Heart left ventricle (tissue), 16 donors: ENCODE measurements at regions not wholly inside any gene's neighbourhood (a gene's known extent, or its start where the extent isn't known, plus 50 kb on each side); places are given as distances from the start of the nearest gene placed in this dataset.

Experiments used
- ATAC-seq, 4 donors: fragments of 200-7000 bp; cut with Tn5 transposase; one replicate each; pipeline ENCODE4 v1.9.1; 2020 to 2022; ENCODE audit warnings: moderate library complexity in 4 of 4, mild to moderate bottlenecking in 3 of 4, moderate number of reproducible peaks in 1 of 4
- DNase-seq, 5 donors: peaks; one replicate each; pipeline ENCODE4 v3.0.0-alpha.2; 2020
- H3K27ac ChIP-seq, 12 donors: fragments of 200-600 bp; sonication (generic) in 4 of 12; one replicate each; pipeline versions ENCODE4 v1.5.0 to v1.8.0; 2016 to 2022; ENCODE audit warnings: mild to moderate bottlenecking in 2 of 12
- H3K27me3 ChIP-seq, 9 donors: fragments of 200-600 bp; sonication (generic) in 2 of 9; one replicate each; pipeline versions ENCODE4 v1.5.1 to v1.8.0; 2016 to 2022; ENCODE audit warnings: mild to moderate bottlenecking in 3 of 9
- H3K36me3 ChIP-seq, 9 donors: fragments of 200-600 bp; sonication (generic) in 2 of 9; one replicate each; pipeline versions ENCODE4 v1.5.0 to v1.8.0; 2018 to 2022; ENCODE audit warnings: mild to moderate bottlenecking in 2 of 9
- H3K4me1 ChIP-seq, 12 donors: fragments of 200-600 bp; sonication (generic) in 4 of 12; one replicate each; pipeline versions ENCODE4 v1.5.0 to v1.8.0; 2016 to 2022; ENCODE audit warnings: mild to moderate bottlenecking in 3 of 12
- H3K4me3 ChIP-seq, 12 donors: fragments of 200-600 bp; sonication (generic) in 4 of 12; one replicate each; pipeline versions ENCODE4 v1.5.0 to v1.8.0; 2017 to 2022; ENCODE audit warnings: mild to moderate bottlenecking in 9 of 12, moderate library complexity in 4 of 12
- H3K9me3 ChIP-seq, 12 donors: fragments of 200-600 bp; sonication (generic) in 4 of 12; one replicate each; pipeline versions ENCODE4 v1.5.0 to v1.8.0; 2016 to 2022; ENCODE audit warnings: mild to moderate bottlenecking in 1 of 12
- POLR2A ChIP-seq, 2 donors: fragments of 450-650 bp; IDR thresholded peaks; one replicate each; pipeline ENCODE4 v1.6.1; 2017; ENCODE audit warnings: antibody characterized with exemption in 2 of 2, mild to moderate bottlenecking in 2 of 2, moderate library complexity in 2 of 2
- WGBS, 4 donors: extraction: QIAGEN DNeasy Blood & Tissue Kit in 2 of 4; methylation state at CpG; one replicate each; pipeline versions ENCODE4 v1.1.5 to v1.1.7; 2013 to 2018; 5-methylcytosine and 5-hydroxymethylcytosine counted together
- intact Hi-C, 10 donors: fragments of 100-400 bp; cut with DNase I; formaldehyde crosslinking; loops; one replicate each; pipeline versions ENCODE4 v1.11.1 to v1.14.2; 2022
- TF ChIP-seq, protein P1 (sequence below), 12 donors: fragments of 200-600 bp; sonication (generic) in 4 of 12; IDR thresholded peaks; one replicate each; pipeline versions ENCODE4 v1.5.0 to v1.8.0; 2018 to 2022; ENCODE audit warnings: antibody characterized with exemption in 12 of 12, mild to moderate bottlenecking in 5 of 12
- donor health status: ischemic (EF 13 %, LVEDD 7.1; RV severe dilation, severe dysfunction).
- donor health status: healthy with polysubstance abuse.
- donor health status: DM: no; HTN: yes; CAD: no.
- donor health status: DM: no; HTN: no; CAD: no.
- donor health status: ischemic (EF 25% LVEDD 6.9; RV normal size, moderate dysfunction).
- donor health status: ischemic (EF 25% LVEDD 5.7; RV mildly dilated, moderate dysfunction).
- donor health status: healthy.
- donor health status: DM: yes; HTN: yes; CAD: no.
- donor health status: ischemic (EF 35%, LVEDD 5.7; RV mildly dilated, moderate dysfunction).
- donor health status: nonischemic (EF 11% LVEDD 7.7; RV severe dilation, severe dysfunction).
- donor health status: DM: yes; HTN: yes; CAD: no.
- donor health status: PGD.
- donor health status: ischemic (EF 29% LVEDD 5.4; RV normal size, mild dysfunction).
- donor health status: nonischemic (EF 23%, LVEDD 6.1; RV moderate dilation, normal function).

DNA sequence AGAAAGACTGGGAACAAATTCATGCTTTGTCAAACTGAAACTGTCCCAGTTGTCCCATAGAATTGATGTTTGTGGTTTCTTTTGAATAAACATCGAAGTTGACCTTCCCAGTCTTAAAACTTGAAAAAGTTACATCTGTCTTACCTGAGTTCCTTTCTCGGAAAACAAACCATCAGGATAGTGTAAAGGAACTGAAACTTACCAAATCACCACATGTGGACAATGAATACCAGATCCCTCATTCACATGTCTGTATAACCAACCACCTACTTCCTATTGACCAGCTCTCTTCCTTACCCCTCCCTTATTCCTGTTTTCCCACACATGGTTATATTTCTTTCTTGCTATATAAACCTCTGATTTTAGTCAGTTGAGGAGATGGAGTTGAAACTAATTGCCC is 791.7 kb upstream of the PCDH20 start:
- TF ChIP-seq, protein P1, sequence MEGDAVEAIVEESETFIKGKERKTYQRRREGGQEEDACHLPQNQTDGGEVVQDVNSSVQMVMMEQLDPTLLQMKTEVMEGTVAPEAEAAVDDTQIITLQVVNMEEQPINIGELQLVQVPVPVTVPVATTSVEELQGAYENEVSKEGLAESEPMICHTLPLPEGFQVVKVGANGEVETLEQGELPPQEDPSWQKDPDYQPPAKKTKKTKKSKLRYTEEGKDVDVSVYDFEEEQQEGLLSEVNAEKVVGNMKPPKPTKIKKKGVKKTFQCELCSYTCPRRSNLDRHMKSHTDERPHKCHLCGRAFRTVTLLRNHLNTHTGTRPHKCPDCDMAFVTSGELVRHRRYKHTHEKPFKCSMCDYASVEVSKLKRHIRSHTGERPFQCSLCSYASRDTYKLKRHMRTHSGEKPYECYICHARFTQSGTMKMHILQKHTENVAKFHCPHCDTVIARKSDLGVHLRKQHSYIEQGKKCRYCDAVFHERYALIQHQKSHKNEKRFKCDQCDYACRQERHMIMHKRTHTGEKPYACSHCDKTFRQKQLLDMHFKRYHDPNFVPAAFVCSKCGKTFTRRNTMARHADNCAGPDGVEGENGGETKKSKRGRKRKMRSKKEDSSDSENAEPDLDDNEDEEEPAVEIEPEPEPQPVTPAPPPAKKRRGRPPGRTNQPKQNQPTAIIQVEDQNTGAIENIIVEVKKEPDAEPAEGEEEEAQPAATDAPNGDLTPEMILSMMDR (IDR thresholded peaks at IDR 0.05): no peak
- no peak for TF ChIP-seq POLR2A (IDR thresholded peaks at IDR 0.05)
- intact Hi-C loops: no loop called here
- Histone ChIP-seq H3K4me1 (no peaks in the 10 kb centered on the region), H3K9me3 (peaks cover 0 to 17% (median 0%) of the 10 kb centered on the region in 12 donors), H3K4me3 (no peak overlapping the region), H3K36me3 (no peaks in the 10 kb centered on the region), H3K27me3 (no peaks in the 10 kb centered on the region), H3K27ac (no peak overlapping the region)
- 66 to 81% (median 73%) methylated on average over 2 of the region's 2 CpGs for WGBS, 4 donors
- DNase-seq (no peak), ATAC-seq (no peak)

DNA sequence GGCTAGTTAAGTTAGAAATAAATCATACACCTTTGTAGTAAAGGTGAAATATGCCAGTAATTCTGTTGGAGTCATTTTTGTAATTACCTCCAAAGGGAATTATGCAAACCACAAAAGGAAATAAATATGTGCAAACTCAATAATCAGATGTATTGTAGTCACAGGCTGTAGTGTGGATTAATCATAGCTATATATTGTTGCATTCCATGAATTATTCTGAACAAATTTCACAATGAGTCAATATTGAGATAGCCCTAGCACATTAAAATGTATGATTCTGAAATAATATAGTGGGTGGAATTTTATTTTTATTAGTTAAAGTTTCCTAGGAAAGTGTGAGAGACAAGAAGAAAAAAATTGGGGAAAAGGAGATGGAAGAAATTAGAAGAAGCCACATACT is 790.5 kb upstream of the PCDH20 start:
- intact Hi-C loops: no loop called here
- Histone ChIP-seq H3K9me3 (peaks cover 0 to 17% (median 0%) of the 10 kb centered on the region in 12 donors), H3K4me3 (no peak overlapping the region), H3K27me3 (no peaks in the 10 kb centered on the region), H3K36me3 (no peaks in the 10 kb centered on the region), H3K4me1 (no peaks in the 10 kb centered on the region), H3K27ac (no peak overlapping the region)
- DNase-seq: no peak
- TF ChIP-seq, protein P1 (IDR thresholded peaks at IDR 0.05): no peak
- TF ChIP-seq POLR2A (IDR thresholded peaks at IDR 0.05): no peak
- no peak for ATAC-seq

DNA sequence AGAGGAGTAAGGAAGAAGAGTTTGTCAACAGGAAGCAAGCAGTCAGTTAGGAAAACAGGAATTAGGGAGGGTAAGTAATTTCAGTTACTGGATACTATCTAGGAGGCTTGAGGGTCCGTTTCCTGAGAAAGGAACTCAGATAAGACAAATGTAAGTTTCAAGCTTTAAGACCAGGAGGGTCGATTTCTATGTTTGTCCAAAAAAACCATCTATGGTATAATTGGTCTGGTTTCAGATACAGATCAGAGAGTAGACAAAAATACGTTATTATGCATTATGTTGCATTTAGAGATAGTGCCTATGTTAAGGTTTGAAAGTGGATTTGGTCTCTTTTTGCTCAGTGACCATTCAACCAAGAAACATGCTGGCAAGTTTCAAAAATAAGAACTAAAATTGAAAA is 789.6 kb upstream of the PCDH20 start:
- ATAC-seq (no peak), DNase-seq (no peak)
- no peaks in the 10 kb centered on the region for H3K27me3 ChIP-seq
- intact Hi-C loops: no loop called here
- peaks cover 0 to 17% (median 0%) of the 10 kb centered on the region in 12 donors for H3K9me3 ChIP-seq
- H3K27ac ChIP-seq: no peak overlapping the region
- H3K4me1 ChIP-seq: no peaks in the 10 kb centered on the region
- H3K4me3 ChIP-seq: no peak overlapping the region
- H3K36me3 ChIP-seq: no peaks in the 10 kb centered on the region
- WGBS, 4 donors: 52 to 61% (median 55%) methylated on average over 3 of the region's 3 CpGs
- no peak for TF ChIP-seq POLR2A (IDR thresholded peaks at IDR 0.05)
- TF ChIP-seq, protein P1 (IDR thresholded peaks at IDR 0.05): no peak

DNA sequence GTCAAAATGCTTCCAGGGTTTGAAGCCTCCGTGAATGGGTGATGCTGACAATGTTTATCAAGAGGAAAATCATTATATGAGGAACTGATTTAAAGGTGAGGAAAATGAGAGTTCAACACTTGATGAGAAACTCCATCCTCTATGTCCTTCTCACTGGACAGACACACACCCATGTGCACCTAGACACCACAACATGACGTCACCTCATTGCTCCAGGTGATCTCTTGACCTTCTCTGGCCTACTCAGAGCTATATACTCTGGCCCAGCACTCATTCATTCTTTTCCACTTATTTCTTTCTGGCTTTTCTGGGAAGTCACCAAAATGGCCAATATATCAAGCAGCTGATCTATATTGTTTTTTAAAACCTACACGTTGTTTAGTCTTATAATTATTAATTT is 778.7 kb upstream of the PCDH20 start:
- Histone ChIP-seq H3K4me3 (no peak overlapping the region), H3K36me3 (no peaks in the 10 kb centered on the region), H3K27me3 (no peaks in the 10 kb centered on the region), H3K27ac (no peak overlapping the region), H3K4me1 (no peaks in the 10 kb centered on the region), H3K9me3 (no peaks in the 10 kb centered on the region)
- DNase-seq: no peak
- intact Hi-C loops: no loop called here
- ATAC-seq: no peak
- 59 to 69% (median 63%) methylated on average over 3 of the region's 3 CpGs for WGBS, 4 donors
- TF ChIP-seq POLR2A (IDR thresholded peaks at IDR 0.05): no peak
- TF ChIP-seq, protein P1 (IDR thresholded peaks at IDR 0.05): no peak
